KMS-11 (cell line): ENCODE measurements at regions not wholly inside any gene's neighbourhood (a gene's known extent, or its start where the extent isn't known, plus 50 kb on each side); places are given as distances from the start of the nearest gene placed in this dataset.

Experiments used
- H2AFZ ChIP-seq: fragments of 200-600 bp; sonication (generic); 2 replicates; pipeline ENCODE4 v1.6.1; 2016; ENCODE audit warnings: antibody characterized with exemption, mixed run types, low read depth
- H3K27ac ChIP-seq: fragments of 200-600 bp; sonication (generic); 2 replicates; pipeline ENCODE4 v1.6.1; 2016; ENCODE audit warnings: mild to moderate bottlenecking, mixed run types
- H3K27me3 ChIP-seq: fragments of 200-600 bp; sonication (generic); 2 replicates; pipeline ENCODE4 v1.6.1; 2017; ENCODE audit warnings: mild to moderate bottlenecking, low read depth, mixed run types, moderate library complexity; ENCODE audit not compliant: insufficient read depth
- H3K36me3 ChIP-seq: fragments of 200-600 bp; sonication (generic); 2 replicates; pipeline ENCODE4 v1.6.1; 2017; ENCODE audit warnings: mild to moderate bottlenecking, mixed run types; ENCODE audit not compliant: insufficient read depth
- H3K4me1 ChIP-seq: fragments of 200-600 bp; sonication (generic); 2 replicates; pipeline ENCODE4 v1.6.1; 2016; ENCODE audit warnings: mild to moderate bottlenecking, low read depth, mixed run types; ENCODE audit not compliant: poor library complexity, severe bottlenecking
- H3K4me2 ChIP-seq: fragments of 200-600 bp; sonication (generic); 2 replicates; pipeline ENCODE4 v1.7.0; 2016; ENCODE audit warnings: mild to moderate bottlenecking, mixed run types
- H3K4me3 ChIP-seq: fragments of 200-600 bp; sonication (generic); IDR thresholded peaks from 2 replicates; pipeline ENCODE4 v1.6.1; 2017; ENCODE audit warnings: low read depth, low read length, mixed read lengths; ENCODE audit not compliant: insufficient read depth
- H3K79me2 ChIP-seq: fragments of 200-600 bp; sonication (generic); 2 replicates; pipeline ENCODE4 v1.6.1; 2016; ENCODE audit warnings: low read depth, mixed run types; ENCODE audit not compliant: insufficient read depth
- H3K9ac ChIP-seq: fragments of 200-600 bp; sonication (generic); 2 replicates; pipeline ENCODE4 v1.6.1; 2016; ENCODE audit warnings: mild to moderate bottlenecking, mixed run types
- H4K20me1 ChIP-seq: fragments of 200-600 bp; sonication (generic); 2 replicates; pipeline ENCODE4 v1.6.1; 2016; ENCODE audit warnings: mild to moderate bottlenecking, mixed run types; ENCODE audit not compliant: insufficient read depth
- TF ChIP-seq, protein P1 (sequence below): fragments of 200-600 bp; sonication (generic); conservative IDR thresholded peaks from 2 replicates; pipeline ENCODE4 v1.6.1; 2017; ENCODE audit warnings: low read depth, mild to moderate bottlenecking, antibody characterized with exemption, low read length, moderate library complexity, mixed read lengths

DNA sequence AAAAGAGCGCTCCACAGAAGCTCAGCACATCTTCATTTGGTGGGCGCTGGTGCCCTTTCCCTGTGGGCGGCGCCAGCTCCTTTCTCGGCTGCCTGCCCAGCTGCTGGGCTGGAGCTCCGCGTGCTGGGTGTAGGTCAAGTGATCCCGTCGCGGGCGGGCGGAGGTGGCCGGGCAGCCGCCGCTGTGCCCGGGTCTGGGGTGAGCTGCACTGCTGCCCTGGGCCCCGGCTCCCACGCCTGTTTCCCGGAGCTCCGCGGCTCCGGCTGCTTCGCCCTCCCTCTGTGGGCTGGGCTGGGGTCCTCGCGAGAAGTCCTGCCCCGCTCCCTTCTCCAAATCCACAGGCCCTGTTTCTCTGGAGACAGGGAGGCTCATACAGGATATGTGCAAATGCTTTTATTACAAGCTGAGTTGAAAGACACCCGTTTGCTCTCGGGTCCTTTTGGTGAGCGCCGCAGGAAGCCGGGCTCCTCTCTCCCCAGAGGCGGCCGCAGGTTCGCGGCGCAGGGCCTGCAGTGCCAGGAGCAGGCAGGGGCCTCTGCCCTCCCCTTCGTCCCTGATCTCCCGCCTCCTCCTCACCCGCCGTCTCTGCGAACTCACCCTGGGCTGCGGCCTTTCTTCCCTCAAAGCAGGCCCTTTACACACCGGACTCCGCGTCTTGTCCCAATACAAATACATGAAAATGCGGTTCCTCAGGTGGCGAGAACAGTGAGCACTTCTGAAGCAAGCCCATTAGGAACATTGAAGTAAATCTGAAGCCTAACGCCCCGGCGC is 67.8 kb upstream of the CAPRIN2 start:
- peak overlapping the region; percentile 68; the same call in 1 of the 2 replicates for H2AFZ ChIP-seq
- H3K9ac ChIP-seq, result peak overlapping the region; percentile 5; the same call in 1 of the 2 replicates
- H3K27ac ChIP-seq, result no peak overlapping the region
- H3K4me3 ChIP-seq, result no peak overlapping the region
- H3K4me2 ChIP-seq, result peak overlapping the region; percentile 22; the same call in 1 of the 2 replicates
- TF ChIP-seq, protein P1, sequence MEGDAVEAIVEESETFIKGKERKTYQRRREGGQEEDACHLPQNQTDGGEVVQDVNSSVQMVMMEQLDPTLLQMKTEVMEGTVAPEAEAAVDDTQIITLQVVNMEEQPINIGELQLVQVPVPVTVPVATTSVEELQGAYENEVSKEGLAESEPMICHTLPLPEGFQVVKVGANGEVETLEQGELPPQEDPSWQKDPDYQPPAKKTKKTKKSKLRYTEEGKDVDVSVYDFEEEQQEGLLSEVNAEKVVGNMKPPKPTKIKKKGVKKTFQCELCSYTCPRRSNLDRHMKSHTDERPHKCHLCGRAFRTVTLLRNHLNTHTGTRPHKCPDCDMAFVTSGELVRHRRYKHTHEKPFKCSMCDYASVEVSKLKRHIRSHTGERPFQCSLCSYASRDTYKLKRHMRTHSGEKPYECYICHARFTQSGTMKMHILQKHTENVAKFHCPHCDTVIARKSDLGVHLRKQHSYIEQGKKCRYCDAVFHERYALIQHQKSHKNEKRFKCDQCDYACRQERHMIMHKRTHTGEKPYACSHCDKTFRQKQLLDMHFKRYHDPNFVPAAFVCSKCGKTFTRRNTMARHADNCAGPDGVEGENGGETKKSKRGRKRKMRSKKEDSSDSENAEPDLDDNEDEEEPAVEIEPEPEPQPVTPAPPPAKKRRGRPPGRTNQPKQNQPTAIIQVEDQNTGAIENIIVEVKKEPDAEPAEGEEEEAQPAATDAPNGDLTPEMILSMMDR, result no peak
- H3K36me3 ChIP-seq, result no peaks in the 10 kb centered on the region
- no peaks in the 10 kb centered on the region for H3K27me3 ChIP-seq
- H4K20me1 ChIP-seq, result no peaks in the 10 kb centered on the region
- H3K79me2 ChIP-seq, result no peaks in the 10 kb centered on the region
- no peaks in the 10 kb centered on the region for H3K4me1 ChIP-seq

DNA sequence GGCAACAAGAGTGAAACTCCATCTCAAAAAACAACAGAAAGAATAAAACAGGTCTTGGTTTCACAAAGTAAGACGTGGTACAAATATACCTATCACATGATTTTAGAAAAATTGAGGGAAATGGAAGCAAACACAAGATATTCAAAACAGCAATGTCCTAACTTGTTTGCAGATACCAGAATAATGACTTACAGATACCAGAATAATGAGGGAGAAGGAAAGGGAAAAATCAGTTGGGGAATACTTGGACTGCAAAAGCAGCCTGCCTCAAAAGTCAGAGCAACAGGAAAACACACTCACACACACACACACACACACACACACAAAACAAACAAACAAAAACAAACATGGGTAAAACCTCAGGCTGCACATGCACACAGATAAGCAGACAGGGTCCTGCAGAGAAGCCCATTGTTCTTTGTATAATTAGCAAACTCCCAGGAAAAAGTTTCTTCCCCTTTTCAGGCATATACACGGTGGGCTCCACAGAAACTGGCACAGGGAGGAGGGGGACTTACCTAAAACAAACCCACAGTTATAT is 65.7 kb upstream of the CAPRIN2 start:
- no peak overlapping the region for H2AFZ ChIP-seq

DNA sequence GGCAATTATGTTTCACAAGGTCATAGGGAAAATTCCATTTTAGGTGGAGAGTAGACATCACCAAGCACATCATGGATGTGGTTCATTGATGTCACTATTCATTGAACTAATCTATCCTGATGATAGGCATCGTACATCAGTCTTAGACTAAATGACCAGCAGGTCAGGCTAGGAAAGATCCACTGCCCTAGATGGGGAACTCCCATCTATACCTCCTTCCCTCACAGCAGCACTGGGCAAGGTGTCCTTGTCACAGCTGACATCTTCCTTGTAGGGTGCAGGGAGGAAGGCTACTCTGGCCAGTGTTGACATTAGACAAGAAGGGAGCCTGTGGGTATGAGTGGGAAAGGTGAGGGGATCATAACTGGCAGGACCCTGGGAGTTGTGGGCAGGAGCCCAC is 63.8 kb upstream of the CAPRIN2 start:
- H4K20me1 ChIP-seq, result no peaks in the 10 kb centered on the region
- H3K27ac ChIP-seq, result no peak overlapping the region
- no peaks in the 10 kb centered on the region for H3K4me1 ChIP-seq
- no peaks in the 10 kb centered on the region for H3K79me2 ChIP-seq
- TF ChIP-seq, protein P1, result no peak
- H3K4me2 ChIP-seq, result no peak overlapping the region
- H3K27me3 ChIP-seq, result no peaks in the 10 kb centered on the region
- H3K36me3 ChIP-seq, result no peaks in the 10 kb centered on the region
- H3K4me3 ChIP-seq, result no peak overlapping the region
- H2AFZ ChIP-seq, result no peak overlapping the region
- H3K9ac ChIP-seq, result no peak overlapping the region

More for the DNA sequence above, 65.7 kb upstream of the CAPRIN2 start:
- Histone ChIP-seq H3K4me3 (no peak overlapping the region), H3K36me3 (no peaks in the 10 kb centered on the region), H3K79me2 (no peaks in the 10 kb centered on the region), H3K27me3 (no peaks in the 10 kb centered on the region), H3K4me1 (no peaks in the 10 kb centered on the region), H3K4me2 (no peak overlapping the region), H3K27ac (no peak overlapping the region), H3K9ac (no peak overlapping the region), H4K20me1 (no peaks in the 10 kb centered on the region)
- TF ChIP-seq, protein P1, result no peak

DNA sequence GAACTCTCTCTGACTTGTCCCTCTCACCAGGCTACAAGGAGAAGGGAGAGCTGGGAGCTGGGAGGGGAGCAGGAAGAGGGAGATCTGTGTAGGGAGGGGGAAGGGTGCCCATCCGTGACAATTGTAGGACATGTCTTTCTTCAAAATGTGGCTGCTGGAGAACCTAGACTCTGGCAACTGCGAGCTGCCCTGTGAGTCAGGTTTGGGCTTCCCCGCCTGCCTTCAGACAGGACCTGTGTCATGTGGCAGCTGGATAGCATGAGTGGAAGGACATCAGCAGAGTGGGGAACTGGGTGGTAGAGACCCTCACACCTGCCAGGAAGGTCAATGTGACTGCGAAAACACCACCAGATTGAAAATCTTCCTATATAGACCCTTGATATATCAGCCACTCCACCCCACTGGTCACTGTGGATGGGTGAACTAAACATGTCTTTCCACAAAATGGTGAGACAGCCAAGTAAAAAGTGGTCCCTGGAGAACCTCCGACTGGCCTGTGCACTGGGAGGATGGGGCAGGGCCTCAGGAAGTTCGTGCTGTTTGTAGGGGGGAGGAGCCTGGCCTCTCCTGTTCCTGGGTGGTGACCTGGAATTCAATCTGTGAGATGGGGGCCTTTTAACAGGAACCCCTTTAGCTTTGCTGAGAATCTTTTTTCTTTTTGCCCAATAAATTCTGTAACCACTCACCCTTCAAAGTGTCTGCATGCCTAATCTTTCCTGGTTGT is 62.2 kb upstream of the CAPRIN2 start:
- H3K4me2 ChIP-seq, result no peak overlapping the region
- no peak overlapping the region for H2AFZ ChIP-seq
- no peak overlapping the region for H3K27ac ChIP-seq
- TF ChIP-seq, protein P1, result no peak
- no peaks in the 10 kb centered on the region for H3K4me1 ChIP-seq
- H3K79me2 ChIP-seq, result no peaks in the 10 kb centered on the region
- no peak overlapping the region for H3K9ac ChIP-seq
- H3K27me3 ChIP-seq, result no peaks in the 10 kb centered on the region
- H3K4me3 ChIP-seq, result no peak overlapping the region
- no peaks in the 10 kb centered on the region for H3K36me3 ChIP-seq
- H4K20me1 ChIP-seq, result no peaks in the 10 kb centered on the region
